ENCODE measurements at regions not wholly inside any gene's neighbourhood (a gene's known extent, or its start where the extent isn't known, plus 50 kb on each side); places are given as distances from the start of the nearest gene placed in this dataset.

DNA sequence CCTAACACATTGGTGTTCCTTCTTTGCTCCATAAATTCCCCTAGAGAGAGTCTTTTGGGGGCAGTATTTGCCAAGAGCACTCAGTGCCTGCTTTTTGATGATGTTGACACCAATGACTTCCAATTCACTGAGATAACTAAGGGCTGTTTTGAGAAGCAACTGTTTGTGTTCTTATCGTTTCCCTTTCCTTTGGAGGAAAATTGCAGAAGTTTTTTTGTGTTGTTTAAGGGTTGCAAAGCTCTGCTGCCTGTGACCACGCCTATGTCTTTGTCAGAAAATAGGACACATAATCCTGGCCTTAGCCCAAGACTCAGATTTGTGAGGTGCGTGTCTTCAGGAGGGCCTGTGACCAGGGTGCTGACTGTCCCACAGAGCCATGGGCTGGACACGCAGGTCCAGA lies 99.6 kb downstream of the FAM43A start:
- H3K4me3 ChIP-seq (ENCODE audit: low read depth, low read length) = no peak overlapping the region
- no peak for DNase-seq (ENCODE audit: low read depth)
- TF ChIP-seq CTCF (IDR thresholded peaks at IDR 0.05; ENCODE audit: insufficient read depth, low read depth, low read length) = no peak

GRCh38 chr3:194787072-194787471 lies 101.4 kb downstream of the FAM43A start:
- H3K4me3 ChIP-seq (ENCODE audit: low read depth, low read length) = no peak overlapping the region
- TF ChIP-seq CTCF (IDR thresholded peaks at IDR 0.05; ENCODE audit: insufficient read depth, low read depth, low read length) = no peak
- DNase-seq (ENCODE audit: low read depth) = no peak

DNA sequence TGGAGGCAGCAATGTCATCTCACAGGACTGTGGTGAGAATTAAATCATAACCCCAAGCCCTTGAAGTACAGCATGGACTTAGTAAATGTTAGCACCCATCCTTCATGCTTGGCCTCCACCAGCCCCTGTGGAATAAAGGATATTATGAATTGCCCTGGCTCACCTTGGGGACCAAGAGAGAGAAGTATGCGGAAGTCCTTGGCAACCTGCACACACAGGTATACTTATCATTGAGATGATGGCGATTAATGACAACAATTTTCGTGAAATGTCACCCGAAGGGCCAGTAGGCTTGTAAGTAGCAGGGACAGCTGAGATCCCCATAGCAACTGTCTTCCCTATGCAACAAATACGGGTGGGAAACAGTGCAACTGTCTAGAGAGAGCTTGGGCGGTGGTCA lies 102.0 kb downstream of the FAM43A start:
- H3K4me3 ChIP-seq (ENCODE audit: low read depth, low read length) = no peak overlapping the region
- DNase-seq (ENCODE audit: low read depth) = no peak
- TF ChIP-seq CTCF (IDR thresholded peaks at IDR 0.05; ENCODE audit: insufficient read depth, low read depth, low read length) = no peak

- no peak for DNase-seq (ENCODE audit: low read depth)
- TF ChIP-seq CTCF (IDR thresholded peaks at IDR 0.05; ENCODE audit: insufficient read depth, low read depth, low read length) = no peak
- no peak overlapping the region for H3K4me3 ChIP-seq (ENCODE audit: low read depth, low read length)
Observed at GRCh38 chr3:194792368-194792767, 106.7 kb downstream of the FAM43A start.

- no peak for TF ChIP-seq CTCF (IDR thresholded peaks at IDR 0.05; ENCODE audit: insufficient read depth, low read depth, low read length)
- no peak for DNase-seq (ENCODE audit: low read depth)
- no peak overlapping the region for H3K4me3 ChIP-seq (ENCODE audit: low read depth, low read length)
Observed at GRCh38 chr3:194797555-194798250, 112.0 kb downstream of the FAM43A start.

GRCh38 chr3:194798486-194798885 lies 112.8 kb downstream of the FAM43A start:
- no peak for DNase-seq (ENCODE audit: low read depth)
- H3K4me3 ChIP-seq (ENCODE audit: low read depth, low read length) = no peak overlapping the region
- no peak for TF ChIP-seq CTCF (IDR thresholded peaks at IDR 0.05; ENCODE audit: insufficient read depth, low read depth, low read length)

- TF ChIP-seq CTCF (IDR thresholded peaks at IDR 0.05; ENCODE audit: insufficient read depth, low read depth, low read length) = no peak
- no peak for DNase-seq (ENCODE audit: low read depth)
- no peak overlapping the region for H3K4me3 ChIP-seq (ENCODE audit: low read depth, low read length)
Observed at GRCh38 chr3:194800002-194800401, 114.3 kb downstream of the FAM43A start.
